Effector memory CD4-positive, alpha-beta T cell (primary cell): ENCODE measurements at regions not wholly inside any gene's neighbourhood (a gene's known extent, or its start where the extent isn't known, plus 50 kb on each side); places are given as distances from the start of the nearest gene placed in this dataset.
"Not testable (repeated sequence)": the region's sequence is repeated elsewhere in the genome, so short reads cannot be mapped to it uniquely, and the experiment has no call there.

ENCODE experiments used
- DNase-seq, 3 donors: peaks; one replicate each; pipeline ENCODE4 v3.0.0-alpha.2; 2020
- H3K27ac ChIP-seq: 2 replicates; pipeline ENCODE4 v1.7.0; 2013; ENCODE audit warnings: mild to moderate bottlenecking, low read length, moderate library complexity; ENCODE audit not compliant: insufficient read depth, poor library complexity, severe bottlenecking
- H3K27me3 ChIP-seq: replicated peaks from 2 replicates; pipeline ENCODE4 v1.7.0; 2013; ENCODE audit warnings: mild to moderate bottlenecking, low read length; ENCODE audit not compliant: insufficient read depth, control insufficient read depth, poor library complexity, severe bottlenecking
- H3K36me3 ChIP-seq: 2 replicates; pipeline ENCODE4 v1.7.0; 2013; ENCODE audit warnings: mild to moderate bottlenecking, low read length, moderate library complexity; ENCODE audit not compliant: control insufficient read depth, insufficient read depth
- H3K4me1 ChIP-seq: 2 replicates; pipeline ENCODE4 v1.7.0; 2013; ENCODE audit warnings: low read length, mild to moderate bottlenecking; ENCODE audit not compliant: control insufficient read depth, insufficient read depth, poor library complexity, severe bottlenecking
- H3K4me3 ChIP-seq: 2 replicates; pipeline ENCODE4 v1.7.0; 2013; ENCODE audit warnings: low read length, low read depth, mild to moderate bottlenecking; ENCODE audit not compliant: insufficient read depth, poor library complexity, severe bottlenecking
- H3K9me3 ChIP-seq: 2 replicates; pipeline ENCODE4 v1.7.0; 2013; ENCODE audit warnings: mild to moderate bottlenecking, low read length, moderate library complexity; ENCODE audit not compliant: control insufficient read depth

DNA sequence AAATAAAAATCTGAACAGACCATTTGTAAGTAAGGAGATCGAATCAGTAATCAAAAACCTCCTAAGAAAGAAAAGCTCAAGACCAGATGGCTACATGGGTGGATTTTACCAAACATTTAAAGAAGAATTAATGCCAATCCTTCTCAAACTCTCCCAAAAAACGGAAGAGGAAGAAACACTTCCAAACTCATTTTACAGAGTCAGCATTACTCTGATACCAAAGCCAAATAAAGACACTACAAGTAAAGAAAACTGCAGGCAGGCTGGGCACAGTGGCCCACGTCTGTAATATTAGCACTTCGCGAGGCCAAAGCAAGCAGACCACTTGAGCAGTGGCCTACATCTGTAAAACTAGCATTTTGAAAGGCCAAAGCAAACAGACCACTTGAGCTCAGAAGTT is 159.8 kb downstream of the DPY19L2 start:
- Histone ChIP-seq H3K27me3 (no peaks in the 10 kb centered on the region), H3K27ac (no peak overlapping the region), H3K4me1 (no peaks in the 10 kb centered on the region), H3K9me3 (no peaks in the 10 kb centered on the region), H3K4me3 (no peak overlapping the region), H3K36me3 (no peaks in the 10 kb centered on the region)
- no peak for DNase-seq

DNA sequence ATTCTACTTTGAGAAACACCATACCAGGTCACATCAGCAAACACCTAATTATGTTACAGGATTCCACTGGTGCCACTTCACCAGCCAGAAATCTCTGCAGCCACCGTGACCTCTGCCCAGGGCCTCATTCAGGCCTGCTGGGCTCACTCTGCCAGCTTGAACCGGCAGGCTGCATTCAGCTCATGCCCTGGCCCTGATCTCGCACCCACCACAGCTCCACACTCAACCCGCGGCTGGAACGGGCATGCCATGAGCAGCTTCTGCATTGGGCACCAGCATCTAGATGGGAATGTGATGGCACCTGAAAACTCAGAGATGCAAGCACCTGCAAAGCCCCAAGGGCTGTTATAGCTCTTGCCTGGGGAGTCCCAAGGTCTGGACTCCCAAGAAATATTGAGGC is 168.7 kb downstream of the DPY19L2 start:
- no peak for DNase-seq
- H3K36me3 ChIP-seq, result no peaks in the 10 kb centered on the region
- no peaks in the 10 kb centered on the region for H3K9me3 ChIP-seq
- H3K4me1 ChIP-seq, result no peaks in the 10 kb centered on the region
- no peaks in the 10 kb centered on the region for H3K27me3 ChIP-seq
- H3K4me3 ChIP-seq, result no peak overlapping the region
- no peak overlapping the region for H3K27ac ChIP-seq

DNA sequence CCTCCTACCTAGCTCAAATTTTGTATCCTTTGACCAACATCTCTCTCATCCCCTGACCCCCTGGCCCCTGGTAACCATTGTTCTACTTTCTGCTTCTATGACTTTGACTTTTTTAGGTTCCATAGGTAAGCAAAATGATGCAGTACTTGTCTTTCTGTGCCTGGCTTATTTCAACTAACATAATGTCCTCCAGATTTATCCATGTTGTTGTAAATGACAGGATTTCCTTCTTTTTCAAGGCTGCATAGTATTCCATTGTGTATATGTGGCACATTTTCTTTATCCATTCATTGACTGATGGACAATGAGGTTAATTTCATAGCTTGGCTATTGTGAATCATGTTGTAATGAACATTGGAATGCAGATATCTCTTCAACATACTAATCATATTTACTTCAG is 170.1 kb downstream of the DPY19L2 start:
- Histone ChIP-seq H3K4me3 (no peak overlapping the region), H3K9me3 (no peaks in the 10 kb centered on the region)

DNA sequence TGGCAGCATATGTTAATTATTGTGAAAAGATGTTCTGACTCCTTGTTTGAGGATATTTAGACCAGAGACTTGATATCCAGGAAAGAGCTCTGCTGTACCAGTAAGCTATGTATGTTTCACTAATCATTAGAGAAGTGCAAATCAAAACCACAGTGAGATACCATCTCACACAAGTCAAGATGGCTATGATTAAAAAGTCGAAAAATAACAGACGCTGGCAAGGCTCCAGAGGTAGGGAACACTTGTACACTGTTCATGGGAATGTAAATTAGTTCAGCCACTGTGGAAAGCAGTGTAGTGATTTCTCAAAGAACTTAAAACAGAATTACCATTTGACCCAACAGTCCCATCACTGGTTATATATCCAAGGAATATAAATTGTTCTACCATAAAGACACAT is 171.6 kb downstream of the DPY19L2 start:
- Histone ChIP-seq H3K4me3 (no peak overlapping the region), H3K36me3 (no peaks in the 10 kb centered on the region)
- no peak for DNase-seq

More for the DNA sequence above, 170.1 kb downstream of the DPY19L2 start:
- H3K36me3 ChIP-seq, result no peaks in the 10 kb centered on the region
- H3K27ac ChIP-seq, result no peak overlapping the region
- no peaks in the 10 kb centered on the region for H3K27me3 ChIP-seq
- H3K4me1 ChIP-seq, result no peaks in the 10 kb centered on the region
- DNase-seq, result no peak

DNA sequence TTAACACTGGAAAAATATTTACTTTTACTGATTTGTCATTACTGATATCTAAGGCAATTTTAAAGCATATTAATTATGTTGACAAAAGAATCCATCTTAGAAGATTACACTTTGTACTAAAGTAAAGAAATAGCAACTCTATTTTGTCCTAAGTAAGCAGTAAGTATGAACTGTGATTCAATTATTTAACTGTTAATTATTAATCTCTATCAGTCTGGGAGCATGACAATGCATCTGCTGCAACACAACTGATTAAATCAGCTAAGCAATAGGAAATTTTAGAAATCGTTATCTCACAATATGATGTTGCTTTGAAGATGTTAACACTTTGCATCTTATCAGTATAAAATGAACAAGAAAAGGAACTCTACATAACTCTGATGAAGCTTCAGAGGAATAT is 172.3 kb downstream of the DPY19L2 start:
- no peaks in the 10 kb centered on the region for H3K27me3 ChIP-seq
- H3K4me1 ChIP-seq, result no peaks in the 10 kb centered on the region
- no peak overlapping the region for H3K4me3 ChIP-seq
- no peak overlapping the region for H3K27ac ChIP-seq
- no peaks in the 10 kb centered on the region for H3K36me3 ChIP-seq
- DNase-seq, result no peak
- no peaks in the 10 kb centered on the region for H3K9me3 ChIP-seq

More for the DNA sequence above, 171.6 kb downstream of the DPY19L2 start:
- Histone ChIP-seq H3K4me1 (no peaks in the 10 kb centered on the region), H3K27me3 (no peaks in the 10 kb centered on the region), H3K9me3 (no peaks in the 10 kb centered on the region), H3K27ac (no peak overlapping the region)

DNA sequence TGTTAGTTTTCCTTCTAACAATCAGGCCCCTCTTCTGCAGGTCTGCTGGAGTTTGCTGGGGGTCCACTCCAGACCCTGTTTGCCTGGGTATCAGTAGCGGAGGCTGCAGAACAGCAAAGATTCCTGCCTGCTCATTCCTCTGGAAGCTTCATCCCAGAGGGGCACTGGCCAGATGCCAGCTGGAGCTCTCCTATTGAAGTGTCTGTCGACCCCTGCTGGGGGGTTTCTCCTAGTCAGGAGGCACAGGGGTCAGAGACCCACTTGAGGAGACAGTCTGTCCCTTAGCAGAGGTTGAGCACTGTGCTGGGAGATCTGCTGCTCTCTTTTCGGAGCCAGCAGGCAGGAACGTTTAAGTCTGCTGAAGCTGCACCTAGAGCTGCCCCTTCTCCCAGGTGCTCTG is 174.9 kb downstream of the DPY19L2 start:
- H3K27ac ChIP-seq, H3K27me3 ChIP-seq, H3K4me3 ChIP-seq, H3K9me3 ChIP-seq, DNase-seq, H3K36me3 ChIP-seq, H3K4me1 ChIP-seq: not testable (repeated sequence)

DNA sequence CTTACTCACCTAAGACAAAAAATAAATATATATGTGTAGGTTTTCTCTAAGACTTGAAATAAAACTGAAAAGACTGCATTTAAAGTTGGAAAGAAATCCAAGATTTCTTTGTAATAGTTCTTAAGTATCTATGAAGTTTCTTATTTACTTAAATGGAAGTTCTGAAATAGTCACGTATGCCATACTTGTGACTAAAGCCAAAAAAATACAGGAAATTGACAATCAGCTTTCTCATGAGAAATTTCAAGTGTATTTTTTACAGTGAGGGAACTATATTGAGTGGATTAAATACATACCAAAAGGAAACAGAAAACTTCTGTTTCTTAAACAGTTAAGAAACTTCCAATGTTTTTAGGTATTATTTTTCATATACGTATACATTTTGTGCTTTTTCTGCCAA is 188.1 kb downstream of the DPY19L2 start:
- H3K27ac ChIP-seq, result no peak overlapping the region
- no peak for DNase-seq
- no peaks in the 10 kb centered on the region for H3K4me1 ChIP-seq
- H3K36me3 ChIP-seq, result no peaks in the 10 kb centered on the region
- no peaks in the 10 kb centered on the region for H3K9me3 ChIP-seq
- H3K27me3 ChIP-seq, result no peaks in the 10 kb centered on the region
- no peak overlapping the region for H3K4me3 ChIP-seq

DNA sequence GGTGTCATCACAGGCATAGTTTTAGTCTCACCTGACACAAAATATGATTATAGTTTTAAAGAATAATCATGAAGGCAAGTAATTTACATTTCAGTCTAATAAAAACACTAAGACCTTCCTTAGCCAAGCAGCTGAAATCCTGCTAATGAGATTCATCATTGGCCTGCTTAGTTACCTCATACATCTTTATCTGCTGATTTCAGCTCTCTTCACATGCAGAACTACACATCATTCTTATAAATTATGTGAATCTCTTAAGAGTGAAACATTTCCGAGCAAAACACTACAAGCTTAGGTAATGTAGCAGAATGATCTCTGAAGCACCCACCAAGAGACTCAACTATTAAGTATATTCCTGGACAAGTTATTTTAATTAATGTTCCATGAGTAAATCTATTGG is 198.1 kb downstream of the DPY19L2 start:
- Histone ChIP-seq H3K4me1 (no peaks in the 10 kb centered on the region), H3K9me3 (no peaks in the 10 kb centered on the region), H3K27me3 (no peaks in the 10 kb centered on the region), H3K36me3 (no peaks in the 10 kb centered on the region), H3K4me3 (no peak overlapping the region), H3K27ac (no peak overlapping the region)
- DNase-seq, result no peak

DNA sequence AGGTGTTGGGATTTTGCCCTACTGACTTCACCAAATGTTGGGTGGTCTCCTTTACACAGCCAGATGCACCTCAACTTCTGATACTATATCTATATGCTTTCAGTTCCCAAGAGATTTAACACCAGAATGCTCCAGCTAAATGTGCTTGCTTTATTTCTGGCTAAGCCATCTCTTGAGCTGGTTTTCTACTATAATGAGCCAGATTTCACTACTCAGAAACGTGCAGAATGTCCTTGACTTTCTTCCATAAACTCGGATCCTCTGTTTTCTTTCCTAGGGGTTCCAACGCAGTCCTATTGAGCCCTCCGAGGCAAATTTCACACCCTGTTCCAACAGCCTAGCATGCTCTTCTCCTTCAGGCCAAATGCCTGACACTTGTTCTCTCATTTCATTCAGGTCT is 200.3 kb downstream of the DPY19L2 start:
- no peaks in the 10 kb centered on the region for H3K4me1 ChIP-seq
- no peak for DNase-seq
- no peak overlapping the region for H3K4me3 ChIP-seq
- no peaks in the 10 kb centered on the region for H3K9me3 ChIP-seq
- no peaks in the 10 kb centered on the region for H3K27me3 ChIP-seq
- no peaks in the 10 kb centered on the region for H3K36me3 ChIP-seq
- H3K27ac ChIP-seq, result no peak overlapping the region

DNA sequence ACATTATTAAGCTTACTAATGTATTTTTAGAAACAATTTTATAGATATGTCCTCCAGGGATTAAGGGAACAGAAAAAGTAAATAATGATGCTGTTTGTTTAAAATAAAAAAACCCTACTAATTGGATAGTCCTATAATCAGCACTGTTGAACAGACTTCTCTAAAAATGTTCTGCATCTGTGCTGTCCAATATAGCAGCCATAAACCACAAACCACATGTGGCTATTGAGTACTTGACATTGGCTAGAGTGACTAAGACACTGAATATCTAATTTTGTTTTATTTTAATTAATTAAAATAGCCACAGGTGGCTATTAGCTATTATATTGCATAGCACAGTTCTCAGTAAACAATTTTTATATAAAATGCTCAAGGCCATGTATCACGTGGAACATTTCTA is 210.4 kb downstream of the DPY19L2 start:
- H3K4me1 ChIP-seq, result no peaks in the 10 kb centered on the region
- no peaks in the 10 kb centered on the region for H3K36me3 ChIP-seq
- no peaks in the 10 kb centered on the region for H3K27me3 ChIP-seq
- H3K4me3 ChIP-seq, result no peak overlapping the region
- H3K9me3 ChIP-seq, result no peaks in the 10 kb centered on the region
- H3K27ac ChIP-seq, result no peak overlapping the region
- no peak for DNase-seq

DNA sequence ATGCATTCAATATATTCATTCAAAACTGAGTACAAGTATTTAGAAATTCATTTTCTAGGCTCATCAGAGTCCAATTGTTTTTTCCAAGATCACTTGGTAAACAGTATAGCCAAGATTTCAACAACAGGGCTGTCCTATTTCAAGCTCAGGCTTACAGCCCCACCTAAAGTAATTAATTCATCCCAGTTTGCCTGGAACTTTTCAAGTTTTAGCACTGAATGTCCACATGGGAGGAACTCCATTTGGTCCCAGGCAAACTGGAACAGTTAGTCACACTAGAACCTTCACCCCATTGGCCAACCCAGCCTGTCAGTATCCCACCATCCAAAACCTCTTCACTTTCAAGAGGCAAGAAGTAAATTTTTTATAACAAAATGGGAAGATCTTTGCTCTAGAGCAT is 210.9 kb downstream of the DPY19L2 start:
- no peak overlapping the region for H3K27ac ChIP-seq
- DNase-seq, result no peak
- H3K4me3 ChIP-seq, result no peak overlapping the region
- H3K9me3 ChIP-seq, result no peaks in the 10 kb centered on the region
- no peaks in the 10 kb centered on the region for H3K36me3 ChIP-seq
- H3K27me3 ChIP-seq, result no peaks in the 10 kb centered on the region
- no peaks in the 10 kb centered on the region for H3K4me1 ChIP-seq
